Activated CD8-positive, alpha-beta memory T cell treated with anti-CD3 and anti-CD28 coated beads for 1 hour (primary cell): ENCODE measurements at regions not wholly inside any gene's neighbourhood (a gene's known extent, or its start where the extent isn't known, plus 50 kb on each side); places are given as distances from the start of the nearest gene placed in this dataset.
"Not testable (repeated sequence)": the region's sequence is repeated elsewhere in the genome, so short reads cannot be mapped to it uniquely, and the experiment has no call there.

Experiments
- DNase-seq, 2 donors: peaks; one replicate each; pipeline ENCODE4 v3.0.0-alpha.2; 2020; ENCODE audit warnings: low read depth in 1 of 2; ENCODE audit errors: extremely low read depth in 1 of 2

GRCh38 chr19:37303591-37304171, 67.2 kb upstream of the ZNF527 start:
- no peak for DNase-seq

DNA sequence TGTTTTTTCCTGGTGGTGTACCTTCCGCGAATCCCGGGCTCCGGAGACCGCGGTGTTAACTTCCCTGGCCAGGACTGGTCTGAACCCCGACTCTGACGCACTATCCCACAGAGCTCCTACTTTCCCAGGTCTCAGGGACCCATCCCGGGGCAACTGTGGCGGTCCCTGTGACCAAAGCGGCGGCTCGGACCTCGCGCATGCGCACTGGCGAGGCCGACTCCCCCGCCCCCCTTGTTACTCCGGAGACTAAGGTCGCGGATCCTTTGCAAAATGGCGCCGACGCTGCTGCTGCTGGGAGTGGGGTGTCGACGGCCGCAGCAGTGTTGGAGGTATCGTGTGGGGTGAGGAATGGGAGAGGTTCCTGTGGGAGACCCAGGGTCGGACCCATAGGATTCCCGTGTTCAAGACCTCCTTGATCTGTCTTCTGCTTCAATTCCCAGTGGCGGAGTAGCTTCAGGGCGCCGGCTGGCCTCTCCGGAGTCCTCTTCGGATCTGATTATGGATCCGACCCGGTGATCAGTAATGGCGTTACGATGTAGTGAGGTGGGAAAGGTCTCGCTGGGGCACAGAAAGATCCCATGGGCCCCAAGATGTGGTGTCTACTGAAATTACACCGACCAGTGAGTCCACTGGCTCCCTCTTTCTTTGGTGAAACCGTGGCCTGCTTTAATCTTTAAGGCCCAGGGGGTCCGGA, 66.6 kb upstream of the ZNF527 start:
- DNase-seq = no peak

DNA sequence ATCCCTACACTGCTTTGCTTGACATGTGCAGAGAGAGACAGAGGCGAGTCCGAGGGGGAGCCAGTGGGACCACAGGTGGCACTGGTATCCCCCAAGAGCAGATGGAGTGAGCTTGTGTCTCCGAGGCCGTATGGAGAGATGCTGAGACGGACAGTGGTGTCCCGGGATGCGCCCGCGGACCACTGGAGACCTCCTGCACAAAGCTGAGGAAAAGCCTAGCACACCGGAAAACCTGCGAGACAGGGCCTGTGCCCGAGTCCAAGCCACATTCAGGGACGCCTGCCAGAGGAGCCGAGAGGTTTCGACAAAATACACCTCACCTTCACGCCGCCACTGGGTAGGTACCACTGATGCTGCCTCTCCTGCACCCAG, 66.0 kb upstream of the ZNF527 start:
- DNase-seq = no peak

DNA sequence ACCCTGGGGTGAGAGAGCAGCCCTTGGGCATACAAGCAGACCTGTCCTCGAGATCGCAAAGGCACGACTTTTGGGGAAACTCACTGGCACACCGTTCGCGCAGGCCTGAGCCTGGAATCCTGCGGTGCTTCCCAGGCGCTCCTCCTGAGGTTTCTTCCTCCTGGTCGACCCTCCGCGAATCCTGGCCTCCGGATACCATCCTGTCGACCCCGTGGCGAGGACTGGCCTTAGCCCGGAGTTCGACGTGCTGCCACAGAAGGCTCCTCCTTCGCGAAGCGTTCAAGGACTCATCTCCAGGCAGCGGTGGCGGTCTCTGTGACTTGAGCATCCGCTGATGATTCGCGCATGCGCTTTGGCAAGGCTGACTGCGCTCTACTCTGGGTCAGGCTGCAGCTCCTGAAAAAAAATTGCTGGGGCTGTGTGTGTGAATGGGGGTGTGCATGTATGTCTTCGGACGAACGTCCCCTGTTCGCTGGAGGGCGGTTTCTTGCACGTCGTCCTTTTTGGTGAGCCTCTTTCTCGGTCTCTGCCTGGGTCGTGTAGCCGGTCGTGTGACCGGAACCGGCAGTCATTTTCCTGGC, 64.4 kb upstream of the ZNF527 start:
- DNase-seq = no peak

DNA sequence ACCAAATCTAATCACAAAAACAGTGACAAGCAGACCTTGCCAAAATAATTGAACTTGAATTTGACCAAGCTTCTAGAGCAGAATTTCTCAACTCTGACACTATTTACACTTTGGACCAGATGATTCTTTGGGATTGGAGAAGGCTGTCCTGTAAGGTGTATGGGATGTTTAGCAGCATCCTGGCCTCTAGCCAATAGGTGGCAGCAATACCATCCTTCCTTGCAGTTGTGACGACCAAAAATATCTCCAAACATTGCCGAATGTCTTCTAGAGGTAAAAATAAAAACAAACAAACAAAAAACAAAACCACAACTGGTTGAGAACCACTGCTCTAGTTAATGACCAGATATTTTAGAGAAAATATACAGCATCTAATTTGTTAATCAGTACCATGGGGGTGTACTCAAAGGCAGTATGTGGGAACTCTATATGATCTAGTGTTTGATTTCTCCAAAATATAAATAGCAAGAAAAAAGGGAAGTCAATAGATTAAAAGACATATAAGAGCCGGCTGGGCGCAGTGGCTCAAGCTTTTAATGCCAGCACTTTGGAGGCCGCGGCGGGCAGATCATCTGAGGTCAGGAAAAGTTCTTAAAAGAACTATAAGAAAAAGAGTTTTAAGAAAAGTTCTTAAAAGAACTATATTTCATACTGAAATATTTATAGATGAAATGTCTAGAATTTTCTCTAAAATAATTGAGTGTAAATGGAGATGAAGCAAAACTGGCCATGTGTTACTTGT, 60.9 kb upstream of the ZNF527 start:
- no peak for DNase-seq

- peak in 1 of 2 donors; percentile 20 for DNase-seq
Observed at GRCh38 chr19:37312531-37313334, 58.2 kb upstream of the ZNF527 start.

DNA sequence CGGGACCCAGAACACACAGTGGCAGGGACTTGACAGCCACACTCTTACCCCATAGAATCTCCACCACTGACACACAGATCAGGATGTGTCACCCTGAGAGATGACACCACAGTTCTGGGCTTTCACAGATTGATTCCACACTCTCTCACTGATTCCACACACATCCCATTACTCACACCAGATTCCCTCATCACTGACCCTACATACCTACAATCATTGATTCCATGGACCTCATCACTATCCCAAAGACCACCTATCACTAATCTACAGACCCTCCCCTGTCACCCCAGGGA, 57.6 kb upstream of the ZNF527 start:
- no peak for DNase-seq

DNA sequence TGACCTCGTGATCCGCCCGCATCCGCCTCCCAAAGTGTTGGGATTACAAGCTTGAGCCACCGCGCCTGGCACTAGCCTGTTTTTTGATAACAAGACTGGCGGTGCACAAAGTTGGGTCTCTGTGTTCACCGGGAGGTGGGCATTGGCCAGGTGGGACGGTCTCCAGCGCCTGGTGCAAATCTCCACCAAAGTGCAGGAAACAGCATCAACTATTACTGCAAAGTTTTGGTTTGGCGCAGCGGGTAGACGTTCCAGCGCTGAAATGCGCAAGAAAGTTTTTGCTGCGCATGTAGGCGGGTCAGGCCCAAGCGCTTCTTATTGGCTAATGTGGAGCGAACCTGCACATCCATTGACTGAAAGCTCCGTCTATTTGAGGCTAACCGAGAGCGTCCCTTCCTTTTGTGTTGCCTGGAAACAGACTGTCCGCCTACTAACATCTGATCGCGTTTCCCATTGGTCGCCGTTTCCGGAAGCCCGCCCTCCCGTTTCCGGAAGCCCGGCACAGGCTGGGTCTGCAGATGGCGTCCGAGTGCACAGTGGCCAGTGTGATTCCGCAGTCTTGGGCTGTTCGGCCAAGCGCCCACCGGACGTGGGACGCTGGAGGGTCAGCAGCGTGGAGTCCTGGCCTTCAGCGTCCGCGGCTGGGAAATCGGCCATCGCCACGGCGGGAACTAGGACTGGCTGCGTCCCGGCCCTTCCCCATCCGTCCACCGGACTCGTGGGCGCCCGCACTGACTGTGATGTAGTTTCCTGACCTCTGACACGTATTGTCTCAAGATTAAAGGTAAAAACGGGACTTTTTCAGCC, 53.3 kb upstream of the ZNF527 start:
- DNase-seq = peak; percentile 75 to 86

DNA sequence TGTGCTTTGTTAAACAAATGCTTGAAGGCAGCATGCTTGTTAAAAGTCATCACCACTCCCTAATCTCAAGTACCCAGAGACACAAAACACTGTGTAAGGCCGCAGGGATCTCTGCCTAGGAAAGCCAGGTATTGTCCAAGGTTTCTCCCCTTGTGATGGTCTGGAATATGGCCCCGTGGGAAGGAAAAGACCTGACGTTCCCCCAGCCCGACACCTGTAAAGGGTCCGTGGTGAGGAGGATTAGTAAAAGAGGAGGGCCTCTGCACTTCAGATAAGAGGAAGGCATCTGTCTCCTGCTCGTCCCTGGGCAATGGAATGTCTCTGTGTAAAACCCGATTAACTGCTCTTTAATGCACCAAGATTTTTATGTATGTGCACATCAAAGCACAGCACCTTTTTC, 49.9 kb upstream of the ZNF527 start:
- DNase-seq = not testable (repeated sequence)
